Middle frontal gyrus (tissue), 1 donor: ENCODE measurements at regions not wholly inside any gene's neighbourhood (a gene's known extent, or its start where the extent isn't known, plus 50 kb on each side); places are given as distances from the start of the nearest gene placed in this dataset.

Experiments used
- DNase-seq: peaks from one replicate; pipeline ENCODE4 v3.0.0-alpha.2; 2015; ENCODE audit warnings: low spot score; ENCODE audit errors: extremely low spot score

DNA sequence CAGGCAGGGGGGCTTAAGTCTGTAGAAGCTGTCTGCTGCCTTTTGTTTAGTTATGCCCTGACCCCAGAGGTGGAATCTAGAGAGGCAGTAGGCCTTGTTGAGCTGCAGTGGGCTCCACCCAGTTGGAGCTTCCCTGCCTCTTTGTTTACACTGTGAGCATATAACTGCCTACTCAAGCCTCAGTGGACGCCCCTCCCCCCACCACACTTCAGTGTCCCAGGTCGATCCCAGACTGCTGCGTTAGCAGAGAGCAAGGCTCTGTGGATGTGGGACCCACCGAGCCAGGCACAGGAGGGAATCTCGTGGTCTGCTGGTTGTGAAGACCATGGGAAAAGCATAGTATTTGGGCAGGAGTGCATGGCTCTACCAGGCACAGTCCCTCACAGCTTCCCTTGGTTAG, 446.8 kb upstream of the RARB start:
- DNase-seq = no peak

DNA sequence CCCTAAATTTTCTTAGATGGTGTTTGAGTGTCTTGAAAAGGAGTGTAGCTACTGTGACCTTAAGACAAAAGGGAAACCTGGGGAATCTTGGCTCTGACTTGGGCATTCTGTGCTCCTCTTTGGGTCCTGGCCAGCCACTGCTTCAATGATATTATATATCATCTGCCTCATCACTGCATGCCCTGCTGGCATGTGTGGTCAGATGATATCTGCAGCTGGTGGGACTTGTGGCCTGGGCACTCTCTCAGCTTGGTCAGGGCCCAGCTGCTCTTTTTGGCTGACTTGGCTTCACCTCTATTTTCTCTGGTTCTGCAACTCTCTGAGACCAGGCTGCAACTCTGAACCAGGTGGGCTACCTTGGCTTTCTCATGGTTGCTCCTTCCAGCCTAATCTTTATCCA, 446.1 kb upstream of the RARB start:
- no peak for DNase-seq

GRCh38 chr3:24985668-24986067, 442.4 kb upstream of the RARB start:
- DNase-seq = no peak

DNA sequence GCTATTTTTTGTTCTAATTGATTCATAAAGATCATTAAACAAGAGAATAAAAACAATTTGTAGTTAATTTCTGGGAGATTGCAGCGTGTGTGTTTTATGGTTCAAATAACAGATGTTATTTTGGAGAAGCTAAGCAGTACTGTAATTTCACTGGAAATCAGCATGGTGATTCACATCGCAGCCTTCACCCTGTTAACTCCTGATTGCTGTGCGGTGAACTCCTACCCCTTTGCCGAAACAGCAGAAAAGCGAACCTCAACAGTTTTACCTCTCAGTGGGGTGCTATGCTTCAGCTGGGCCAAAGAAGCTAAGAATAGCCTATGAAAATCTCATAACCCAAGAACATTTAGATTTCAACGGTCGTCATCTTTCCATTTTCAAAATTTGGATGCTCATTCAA, 441.5 kb upstream of the RARB start:
- DNase-seq = no peak

DNA sequence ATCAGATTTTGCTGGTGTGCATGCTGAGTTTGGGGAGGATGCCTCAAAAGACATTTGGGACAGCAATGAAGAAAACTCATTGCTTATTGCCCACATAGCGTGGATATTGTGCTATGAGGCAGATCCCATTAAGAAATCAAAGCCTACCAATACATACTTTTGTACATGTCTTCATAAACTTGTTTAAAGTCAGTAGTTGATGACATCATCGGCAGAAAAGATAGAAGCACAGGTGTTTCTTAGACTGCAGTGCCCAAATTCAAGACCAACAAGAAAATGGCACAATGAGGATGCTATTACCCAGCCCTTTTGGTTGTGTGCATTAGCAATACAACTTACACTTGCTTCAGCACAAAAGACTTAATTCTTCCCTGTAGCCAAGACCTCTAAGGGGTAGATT, 428.7 kb upstream of the RARB start:
- no peak for DNase-seq

DNA sequence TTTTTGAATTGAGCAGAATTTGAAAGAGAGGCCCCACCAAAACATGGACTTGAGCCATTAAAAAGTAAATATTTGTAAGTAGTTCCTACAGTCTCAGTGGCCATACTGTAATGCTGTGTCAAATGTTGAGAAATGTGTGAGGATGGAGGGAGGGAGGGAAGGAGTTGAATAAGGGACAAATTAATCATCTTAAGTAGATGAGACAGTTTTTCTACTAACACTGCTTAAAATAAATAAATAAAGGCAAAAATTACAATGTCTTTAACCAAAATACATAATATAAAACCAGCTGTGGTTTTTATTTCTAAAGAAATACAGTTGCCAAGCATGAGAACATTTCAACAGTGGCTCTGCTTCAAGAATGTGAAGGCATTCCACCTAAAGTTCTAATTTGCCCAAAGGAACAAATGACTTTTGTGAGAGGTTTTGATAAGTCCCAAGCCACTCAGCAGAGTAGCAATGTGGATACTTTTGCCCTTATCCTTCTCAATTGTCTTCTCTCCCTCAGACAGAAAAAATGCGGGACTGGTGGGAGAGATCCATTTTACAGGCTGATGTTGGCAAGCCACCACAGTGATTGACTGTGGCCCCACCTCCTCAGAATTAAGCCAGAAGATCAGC, 427.0 kb upstream of the RARB start:
- no peak for DNase-seq

GRCh38 chr3:25002052-25002451, 426.0 kb upstream of the RARB start:
- no peak for DNase-seq

DNA sequence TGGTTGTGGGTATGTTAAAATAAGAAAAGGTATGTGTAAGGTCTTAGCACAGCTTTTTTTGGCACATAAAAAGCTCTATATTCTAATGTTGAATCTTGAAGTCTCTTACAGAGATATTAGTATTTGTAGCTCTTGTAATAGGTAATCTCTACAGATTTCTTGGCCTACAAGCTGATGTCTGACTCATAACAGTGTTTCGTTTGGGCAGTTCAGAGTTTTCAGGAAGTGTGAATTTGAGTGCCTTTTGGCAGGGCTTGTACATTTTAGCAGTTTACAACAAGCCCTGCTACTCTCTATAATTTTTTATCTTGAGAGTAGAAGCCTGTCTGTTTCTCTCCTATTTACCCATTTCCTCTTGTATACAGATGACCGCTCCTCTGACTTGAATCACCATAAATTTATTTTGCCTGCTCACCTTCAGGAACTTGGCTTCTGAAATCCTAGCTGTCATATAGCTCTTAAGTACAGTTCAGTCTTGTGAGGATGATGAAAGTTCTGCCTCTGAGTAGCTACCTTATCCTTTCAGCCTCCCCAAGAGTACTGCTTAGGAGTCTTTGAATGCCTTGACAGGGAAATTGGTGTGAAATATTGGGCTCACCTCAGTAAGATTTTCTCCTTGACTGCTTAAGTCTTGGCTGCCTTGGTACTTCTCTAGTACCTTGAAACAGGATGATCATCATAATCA, 419.9 kb upstream of the RARB start:
- no peak for DNase-seq

DNA sequence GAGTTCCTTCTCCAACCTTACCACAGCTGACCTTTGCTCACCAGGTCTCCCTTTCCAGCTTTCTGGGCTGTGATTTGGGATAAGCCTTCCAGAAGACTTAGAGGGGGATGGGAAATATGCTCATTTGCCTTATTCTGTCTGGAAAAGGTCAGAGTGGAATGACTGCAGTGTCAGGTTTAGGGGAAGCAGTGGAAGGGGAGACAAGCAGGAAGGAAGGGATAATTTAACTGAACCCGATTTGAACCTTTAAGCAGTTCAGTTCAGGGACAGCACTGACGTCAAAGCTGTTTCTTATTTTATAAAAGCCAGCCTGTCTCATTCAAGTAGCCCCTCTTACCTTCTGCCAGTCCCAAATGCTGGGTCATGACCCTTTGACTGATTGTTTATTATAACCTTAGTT, 418.4 kb upstream of the RARB start:
- no peak for DNase-seq

DNA sequence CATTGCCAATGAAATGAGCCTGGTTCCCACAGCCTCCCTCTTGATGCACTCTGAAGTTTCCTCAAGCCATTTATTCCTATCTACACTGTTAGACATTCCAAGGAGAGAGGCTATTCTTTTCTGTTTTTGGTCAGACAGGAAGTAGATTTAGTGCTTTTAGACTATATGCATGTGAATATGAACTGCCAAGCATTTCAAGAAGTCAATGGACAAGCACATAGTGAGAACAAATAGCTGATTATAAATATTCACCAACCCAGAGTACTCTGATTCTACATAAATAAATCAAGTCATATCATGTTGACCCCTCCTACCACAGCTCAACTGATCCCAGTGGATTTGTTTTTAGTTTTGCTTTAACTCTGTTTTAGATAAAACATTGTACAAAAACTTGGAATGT, 412.5 kb upstream of the RARB start:
- no peak for DNase-seq

DNA sequence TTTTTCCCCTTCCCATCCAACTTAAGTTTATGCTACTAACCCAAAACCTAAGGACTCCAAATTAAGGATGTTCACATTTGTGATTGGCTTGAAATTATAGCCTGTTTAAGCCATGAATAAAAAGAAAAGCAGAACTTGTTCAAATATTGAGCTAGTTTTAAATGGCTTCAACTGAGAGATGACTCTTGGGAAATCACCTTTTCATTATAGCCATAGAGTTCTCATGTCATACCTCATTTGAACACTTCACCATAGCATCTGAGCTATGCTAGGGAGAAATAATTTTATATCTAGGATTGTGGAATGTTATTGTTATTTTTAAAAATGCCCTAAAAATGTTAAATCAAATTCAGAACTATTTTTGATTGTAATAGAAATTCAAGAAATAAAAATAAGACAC, 409.2 kb upstream of the RARB start:
- DNase-seq = no peak

- DNase-seq = no peak
Observed at GRCh38 chr3:25019506-25019905, 408.6 kb upstream of the RARB start.

DNA sequence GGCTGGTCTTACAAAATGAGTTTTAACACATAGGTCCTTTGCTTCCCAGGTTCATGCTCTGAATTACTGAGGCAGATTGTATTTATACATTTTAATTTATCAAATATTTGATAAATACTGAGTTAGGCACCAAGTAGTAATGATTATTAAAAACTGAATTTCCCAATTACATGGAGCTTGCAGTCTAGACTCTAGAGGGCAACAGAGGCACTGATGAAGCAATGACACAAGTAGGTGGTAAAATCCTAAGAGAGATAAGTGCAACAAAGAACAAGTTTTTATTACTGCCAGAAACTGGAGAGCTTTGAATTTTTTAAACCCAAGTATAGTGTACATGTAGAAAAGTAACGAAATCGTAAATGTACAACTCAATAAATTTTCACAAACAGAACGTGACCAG, 406.2 kb upstream of the RARB start:
- DNase-seq = no peak

- DNase-seq = no peak
Observed at GRCh38 chr3:25023876-25024275, 404.2 kb upstream of the RARB start.

GRCh38 chr3:25025236-25025635, 402.8 kb upstream of the RARB start:
- no peak for DNase-seq

DNA sequence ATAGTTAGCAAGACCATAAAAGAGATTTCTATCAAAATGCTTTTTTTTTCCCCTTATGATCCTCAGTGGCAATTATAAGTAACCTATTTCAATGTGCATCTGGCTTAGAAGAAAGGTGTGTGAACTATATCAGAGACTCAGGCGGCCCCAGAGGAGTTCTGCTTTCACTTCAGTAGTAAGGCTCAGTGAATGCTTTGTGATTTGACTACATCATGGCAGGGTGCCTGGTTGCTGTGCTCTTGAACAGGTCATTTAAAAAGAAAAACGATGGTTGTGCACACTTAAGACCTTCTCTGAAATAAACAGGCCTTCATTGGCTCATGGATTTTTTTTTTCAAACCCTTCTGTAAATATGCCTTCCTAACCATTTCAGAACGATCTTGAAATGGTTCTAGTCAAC, 400.4 kb upstream of the RARB start:
- no peak for DNase-seq

DNA sequence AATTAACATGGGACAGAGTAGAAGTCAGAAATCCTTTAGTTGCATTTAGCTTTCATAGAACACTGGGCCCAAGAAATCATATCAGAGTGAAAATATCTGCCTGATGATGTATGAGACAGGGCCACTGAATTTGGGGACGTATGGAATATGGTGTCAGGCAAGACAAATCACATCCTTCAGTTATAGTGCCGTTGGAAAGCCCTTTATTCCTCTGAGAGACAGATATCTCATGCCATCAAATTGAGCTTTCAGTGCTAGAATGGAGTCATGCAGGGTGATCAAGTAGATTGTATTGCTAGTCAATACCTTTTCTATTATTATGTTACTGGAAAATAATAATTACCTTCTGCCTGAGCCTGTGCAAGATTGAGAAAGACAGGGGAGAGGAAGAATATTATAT, 398.2 kb upstream of the RARB start:
- no peak for DNase-seq

- no peak for DNase-seq
Observed at GRCh38 chr3:25032344-25032743, 395.7 kb upstream of the RARB start.

- no peak for DNase-seq
Observed at GRCh38 chr3:25033407-25034029, 394.5 kb upstream of the RARB start.

DNA sequence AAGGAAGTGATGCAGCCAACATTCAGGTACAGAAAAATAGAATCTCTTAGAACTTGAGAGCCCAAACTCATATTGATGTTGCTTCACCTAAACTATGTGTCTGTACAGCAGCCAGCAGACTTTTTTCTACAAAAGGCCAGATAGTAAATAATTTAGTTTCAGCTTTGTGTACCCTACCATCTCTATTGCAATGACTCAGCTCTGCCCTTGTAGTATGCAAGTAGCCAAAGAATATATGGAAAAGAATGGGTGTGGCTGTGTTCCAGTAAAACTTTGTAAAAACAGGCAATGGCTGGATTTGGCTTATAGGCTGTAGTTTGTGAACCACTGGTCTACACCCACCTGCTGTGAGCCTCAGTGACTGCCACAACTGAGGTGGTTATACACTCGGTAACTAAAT, 392.5 kb upstream of the RARB start:
- DNase-seq = no peak

DNA sequence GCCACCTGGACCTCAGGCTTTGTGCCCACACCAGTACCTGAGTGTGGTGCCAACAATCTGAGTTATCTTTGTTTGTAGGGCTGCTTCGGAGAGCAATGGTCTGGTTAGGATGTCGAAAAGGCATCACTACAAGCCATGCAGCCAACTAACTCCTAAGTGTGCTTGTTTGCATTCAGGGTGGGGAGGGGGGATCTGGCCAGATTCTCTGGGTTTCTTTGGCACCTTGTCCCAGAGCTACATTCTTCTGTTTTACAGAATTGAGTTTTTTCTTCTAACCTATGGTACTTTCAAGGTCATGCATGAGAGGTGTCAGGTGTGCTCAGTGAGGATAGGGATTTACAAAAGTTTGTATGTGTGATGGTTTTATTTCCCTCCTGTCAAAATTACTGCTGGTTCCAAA, 391.4 kb upstream of the RARB start:
- no peak for DNase-seq

DNA sequence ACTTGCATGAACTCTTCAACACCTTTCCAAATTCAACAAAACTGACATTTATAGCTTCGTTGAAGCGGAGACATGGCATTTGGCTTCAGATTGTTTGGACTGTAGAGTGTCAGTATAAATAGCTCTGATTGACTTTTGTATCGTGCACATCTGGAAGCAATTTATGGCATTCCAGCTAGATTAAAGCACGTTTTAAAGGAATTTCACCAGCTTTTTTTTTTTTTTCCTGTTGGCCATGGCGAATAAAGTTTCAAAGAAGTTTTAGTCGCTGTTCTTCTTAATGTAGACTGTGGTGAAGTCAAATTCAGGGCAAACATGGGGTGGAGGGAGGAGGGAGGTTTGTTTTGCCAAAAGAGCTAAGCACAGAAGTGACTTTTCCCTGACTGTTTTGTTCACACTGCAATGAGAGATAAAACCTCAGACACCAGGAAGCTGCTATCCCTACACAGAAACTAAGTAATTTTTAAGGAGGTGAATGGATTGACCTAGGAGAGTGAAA, 391.0 kb upstream of the RARB start:
- DNase-seq = no peak

- no peak for DNase-seq
Observed at GRCh38 chr3:25038271-25038670, 389.8 kb upstream of the RARB start.
